Esophagus muscularis mucosa (tissue), 3 donors: ENCODE measurements at regions not wholly inside any gene's neighbourhood (a gene's known extent, or its start where the extent isn't known, plus 50 kb on each side); places are given as distances from the start of the nearest gene placed in this dataset.

Experiments used
- CTCF ChIP-seq, 3 experiments: fragments of 200-600 bp in 2 of 3; fragments of 450-650 bp in 1 of 3; sonication (generic) in 2 of 3; IDR thresholded peaks; one replicate each; pipeline ENCODE4 v1.5.1; 2017 to 2019; ENCODE audit warnings: antibody characterized with exemption in 3 of 3, mild to moderate bottlenecking in 2 of 3, moderate library complexity in 1 of 3
- EP300 ChIP-seq: sonication (generic); formaldehyde crosslinking; IDR thresholded peaks from one replicate; pipeline ENCODE4 v1.6.1; 2017; ENCODE audit warnings: antibody characterized with exemption

- TF ChIP-seq EP300 (no peak), CTCF (IDR thresholded peaks at IDR 0.05) (no peak)
Measured at GRCh38 chr7:153847828-153848227, 204.4 kb upstream of the DPP6 start.
